ENCODE measurements at regions not wholly inside any gene's neighbourhood (a gene's known extent, or its start where the extent isn't known, plus 50 kb on each side); places are given as distances from the start of the nearest gene placed in this dataset.

DNA sequence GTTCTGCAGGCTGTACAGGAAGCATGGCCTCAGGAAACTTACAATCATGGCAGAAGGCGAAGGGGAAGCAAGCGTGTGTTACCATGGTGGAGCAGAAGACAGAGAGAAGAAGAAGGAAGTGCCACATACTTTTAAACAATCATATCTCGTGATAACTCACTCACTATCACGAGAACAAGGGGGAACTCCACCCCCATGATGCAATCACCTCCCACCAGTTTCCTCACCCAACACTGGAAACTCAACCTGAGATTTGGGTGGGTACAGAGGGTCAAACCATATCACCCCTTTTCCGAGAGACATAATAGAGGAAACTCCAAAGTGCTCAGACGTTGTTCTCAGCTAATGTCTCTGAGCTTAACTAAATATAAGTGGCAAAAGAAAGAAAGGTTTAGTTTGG is 186.3 kb upstream of the MME start:
- Histone ChIP-seq H3K4me1 (ENCODE audit: low read length) (no peaks in the 10 kb centered on the region), H3K79me2 (ENCODE audit: low read length) (no peaks in the 10 kb centered on the region), H2AFZ (ENCODE audit: low read depth, low read length) (no peak overlapping the region), H3K27ac (ENCODE audit: low read length) (no peak overlapping the region), H3K27me3 (ENCODE audit: low read depth, low read length) (no peaks in the 10 kb centered on the region), H3K36me3 (replicated peaks; ENCODE audit: low read depth, low read length) (no peaks in the 10 kb centered on the region), H3K9ac (ENCODE audit: low read length) (no peak overlapping the region), H3K4me3 (ENCODE audit: low read length) (no peak overlapping the region), H3K4me2 (ENCODE audit: low read length) (no peak overlapping the region), H4K20me1 (ENCODE audit: insufficient read depth, low read length) (no peaks in the 10 kb centered on the region), H3K9me3 (ENCODE audit: insufficient read depth, low read length) (no peaks in the 10 kb centered on the region)
- TF ChIP-seq EZH2phosphoT487 (IDR thresholded peaks at IDR 0.05; ENCODE audit: low read depth) (no peak), CTCF (IDR thresholded peaks at IDR 0.05; ENCODE audit: low read depth, low read length) (no peak)

GRCh38 chr3:154889227-154889634 is 190.9 kb upstream of the MME start:
- no peaks in the 10 kb centered on the region for H3K4me1 ChIP-seq (ENCODE audit: low read length)
- H3K79me2 ChIP-seq (ENCODE audit: low read length): no peaks in the 10 kb centered on the region
- no peaks in the 10 kb centered on the region for H4K20me1 ChIP-seq (ENCODE audit: insufficient read depth, low read length)
- no peaks in the 10 kb centered on the region for H3K36me3 ChIP-seq (replicated peaks; ENCODE audit: low read depth, low read length)
- H3K4me3 ChIP-seq (ENCODE audit: low read length): no peak overlapping the region
- no peak overlapping the region for H3K9ac ChIP-seq (ENCODE audit: low read length)
- H3K27ac ChIP-seq (ENCODE audit: low read length): no peak overlapping the region
- no peak overlapping the region for H3K4me2 ChIP-seq (ENCODE audit: low read length)
- TF ChIP-seq CTCF (IDR thresholded peaks at IDR 0.05; ENCODE audit: low read depth, low read length) (no peak), EZH2phosphoT487 (IDR thresholded peaks at IDR 0.05; ENCODE audit: low read depth) (no peak)
- no peaks in the 10 kb centered on the region for H3K27me3 ChIP-seq (ENCODE audit: low read depth, low read length)
- no peaks in the 10 kb centered on the region for H3K9me3 ChIP-seq (ENCODE audit: insufficient read depth, low read length)
- H2AFZ ChIP-seq (ENCODE audit: low read depth, low read length): no peak overlapping the region

DNA sequence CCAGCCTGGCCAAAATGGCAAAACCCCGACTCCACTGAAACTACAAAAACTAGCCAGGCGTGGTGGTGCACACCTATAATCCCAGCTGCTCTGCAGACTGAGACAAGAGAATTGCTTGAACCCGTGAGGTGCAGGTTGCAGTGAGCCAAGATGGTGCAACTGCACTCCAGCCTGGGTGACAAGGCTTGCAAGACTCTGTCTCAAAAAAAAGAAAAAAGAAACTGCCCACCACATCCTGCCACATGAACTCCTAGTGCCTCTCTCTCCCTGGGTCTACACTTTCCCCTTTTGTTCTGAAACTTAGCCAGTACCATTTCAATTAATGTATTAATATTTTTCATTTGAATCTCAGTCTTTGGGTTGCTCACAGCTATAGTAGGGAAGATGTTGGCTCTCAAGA is 192.2 kb upstream of the MME start:
- Histone ChIP-seq H3K4me1 (ENCODE audit: low read length) (no peaks in the 10 kb centered on the region), H3K27ac (ENCODE audit: low read length) (no peak overlapping the region), H3K4me3 (ENCODE audit: low read length) (no peak overlapping the region), H3K4me2 (ENCODE audit: low read length) (no peak overlapping the region), H3K9me3 (ENCODE audit: insufficient read depth, low read length) (no peaks in the 10 kb centered on the region), H3K79me2 (ENCODE audit: low read length) (no peaks in the 10 kb centered on the region), H4K20me1 (ENCODE audit: insufficient read depth, low read length) (no peaks in the 10 kb centered on the region), H3K9ac (ENCODE audit: low read length) (no peak overlapping the region), H3K36me3 (replicated peaks; ENCODE audit: low read depth, low read length) (no peaks in the 10 kb centered on the region), H2AFZ (ENCODE audit: low read depth, low read length) (no peak overlapping the region), H3K27me3 (ENCODE audit: low read depth, low read length) (no peaks in the 10 kb centered on the region)
- TF ChIP-seq CTCF (IDR thresholded peaks at IDR 0.05; ENCODE audit: low read depth, low read length) (no peak), EZH2phosphoT487 (IDR thresholded peaks at IDR 0.05; ENCODE audit: low read depth) (no peak)

DNA sequence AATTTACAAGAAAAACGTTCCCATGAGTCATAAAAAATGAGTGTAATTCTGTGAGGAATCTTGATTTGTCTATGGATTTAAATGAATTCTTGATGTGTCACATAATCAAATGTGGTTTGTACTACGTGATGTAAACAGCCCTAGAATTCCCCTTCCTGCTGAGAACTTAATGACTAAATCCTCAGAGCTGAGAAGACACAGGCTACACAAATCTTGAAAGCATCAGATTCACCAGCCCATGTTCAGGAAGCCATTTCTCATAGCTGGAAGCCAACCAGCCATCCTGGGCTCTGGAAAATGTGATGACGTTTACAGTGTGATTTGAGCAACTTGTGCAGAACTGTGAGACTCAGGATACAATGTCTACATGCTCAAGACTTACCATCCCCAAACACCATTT is 193.7 kb upstream of the MME start:
- no peak overlapping the region for H3K27ac ChIP-seq (ENCODE audit: low read length)
- no peaks in the 10 kb centered on the region for H4K20me1 ChIP-seq (ENCODE audit: insufficient read depth, low read length)
- H2AFZ ChIP-seq (ENCODE audit: low read depth, low read length): no peak overlapping the region
- no peaks in the 10 kb centered on the region for H3K9me3 ChIP-seq (ENCODE audit: insufficient read depth, low read length)
- no peak overlapping the region for H3K4me2 ChIP-seq (ENCODE audit: low read length)
- no peaks in the 10 kb centered on the region for H3K36me3 ChIP-seq (replicated peaks; ENCODE audit: low read depth, low read length)
- no peak overlapping the region for H3K9ac ChIP-seq (ENCODE audit: low read length)
- TF ChIP-seq CTCF (IDR thresholded peaks at IDR 0.05; ENCODE audit: low read depth, low read length) (no peak), EZH2phosphoT487 (IDR thresholded peaks at IDR 0.05; ENCODE audit: low read depth) (no peak)
- H3K4me1 ChIP-seq (ENCODE audit: low read length): no peaks in the 10 kb centered on the region
- no peaks in the 10 kb centered on the region for H3K27me3 ChIP-seq (ENCODE audit: low read depth, low read length)
- H3K79me2 ChIP-seq (ENCODE audit: low read length): no peaks in the 10 kb centered on the region
- H3K4me3 ChIP-seq (ENCODE audit: low read length): no peak overlapping the region
